ENCODE measurements at regions not wholly inside any gene's neighbourhood (a gene's known extent, or its start where the extent isn't known, plus 50 kb on each side); places are given as distances from the start of the nearest gene placed in this dataset.

DNA sequence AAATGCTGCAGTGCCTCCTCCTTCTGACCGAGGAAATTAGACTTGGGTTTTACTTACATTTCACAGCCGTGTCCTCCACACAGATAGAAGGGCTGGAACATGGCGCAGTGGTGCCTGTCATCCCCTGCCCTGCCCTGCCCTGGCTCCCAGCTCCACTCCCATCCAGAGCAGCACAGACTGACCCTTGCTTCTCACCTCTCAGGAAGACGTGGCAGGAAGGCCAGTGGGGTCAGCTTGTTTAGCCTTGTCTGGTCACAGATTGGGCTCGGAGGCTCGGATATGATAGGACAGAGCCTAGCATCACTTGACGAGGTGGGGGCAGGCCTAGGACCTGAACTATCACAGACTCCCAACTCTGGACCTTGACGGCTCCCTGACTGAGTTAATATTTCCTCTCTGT is 88.5 kb downstream of the LINGO1 start:
- TF ChIP-seq POLR2AphosphoS5 (IDR thresholded peaks at IDR 0.05; ENCODE audit: low read depth, low read length) = no peak
- no peak for TF ChIP-seq POLR2A (IDR thresholded peaks at IDR 0.05; ENCODE audit: low read depth, low read length)
- no peak for TF ChIP-seq TAF1 (IDR thresholded peaks at IDR 0.05; ENCODE audit: low read depth, low read length)
